B cell (primary cell): ENCODE measurements at regions not wholly inside any gene's neighbourhood (a gene's known extent, or its start where the extent isn't known, plus 50 kb on each side); places are given as distances from the start of the nearest gene placed in this dataset.

Experiments
- ATAC-seq: fragments of 200-7000 bp; cut with Tn5 transposase; one replicate; pipeline ENCODE4 v1.10.0; 2021; ENCODE audit warnings: low read depth, mild to moderate bottlenecking, moderate number of reproducible peaks, moderate library complexity
- CTCF ChIA-PET: fragments of 350-600 bp; sonication (Branson Sonifier 250); formaldehyde crosslinking; loops from one replicate; lab custom pipeline; 2021; ENCODE audit warnings: antibody characterized with exemption, inconsistent platforms; lab: Charles Lee
- POLR2A ChIA-PET: fragments of 350-600 bp; sonication (Branson Sonifier 250); formaldehyde crosslinking; loops from one replicate; lab custom pipeline; 2021; ENCODE audit warnings: antibody characterized with exemption; lab: Charles Lee
- DNase-seq: peaks from one replicate; pipeline ENCODE4 v3.0.0; 2013
- H2AFZ ChIP-seq: 2 replicates; pipeline ENCODE4 v1.6.1; 2012; ENCODE audit warnings: mild to moderate bottlenecking, low read depth, low read length; ENCODE audit not compliant: insufficient read depth, poor library complexity, severe bottlenecking
- H3K27ac ChIP-seq, 2 donors: 1 replicate in 1 of 2; 2 replicates in 1 of 2; pipeline ENCODE4 v1.5.1; 2012 to 2013; ENCODE audit warnings: low read length in 2 of 2, mild to moderate bottlenecking in 2 of 2, moderate library complexity in 1 of 2
- H3K27me3 ChIP-seq, 4 experiments: fragments of 200-600 bp in 1 of 4; sonication (generic) in 1 of 4; replicated peaks in 1 of 4; 1 replicate in 2 of 4; 2 replicates in 2 of 4; pipeline versions ENCODE4 v1.6.1 to v1.7.0; 2013 to 2016; ENCODE audit warnings: low read length in 3 of 4, mild to moderate bottlenecking in 2 of 4, mixed read lengths in 1 of 4, moderate library complexity in 1 of 4; ENCODE audit not compliant: insufficient read depth in 4 of 4, control insufficient read depth in 3 of 4; ENCODE audit errors: control extremely low read depth in 1 of 4
- H3K36me3 ChIP-seq, 2 experiments: replicated peaks in 1 of 2; 1 replicate in 1 of 2; 2 replicates in 1 of 2; pipeline versions ENCODE4 v1.6.1 to v1.7.1; 2013; ENCODE audit warnings: low read length in 1 of 2; ENCODE audit not compliant: insufficient read depth in 2 of 2, control insufficient read depth in 1 of 2; ENCODE audit errors: control extremely low read depth in 1 of 2, extremely low read depth in 1 of 2
- H3K4me1 ChIP-seq, 2 donors: fragments of 200-600 bp in 1 of 2; sonication (generic) in 1 of 2; 1 replicate in 1 of 2; 2 replicates in 1 of 2; pipeline versions ENCODE4 v1.5.1 to v1.6.1; 2013 to 2017; ENCODE audit warnings: low read length in 2 of 2; ENCODE audit not compliant: control insufficient read depth in 2 of 2, insufficient read depth in 2 of 2
- H3K4me2 ChIP-seq: replicated peaks from 2 replicates; pipeline ENCODE3; 2012; ENCODE audit warnings: mild to moderate bottlenecking, low read depth, low read length; ENCODE audit not compliant: poor library complexity, severe bottlenecking
- H3K4me3 ChIP-seq, 5 experiments: fragments of 200-600 bp in 1 of 5; sonication (generic) in 1 of 5; 1 replicate in 3 of 5; 2 replicates in 2 of 5; pipeline versions ENCODE4 v1.5.1 to v1.7.0; 2011 to 2016; ENCODE audit warnings: low read length in 4 of 5, mild to moderate bottlenecking in 4 of 5, low read depth in 2 of 5, control low read depth in 1 of 5, moderate library complexity in 1 of 5; ENCODE audit not compliant: insufficient read depth in 1 of 5; ENCODE audit errors: control extremely low read depth in 1 of 5, extremely low read depth in 1 of 5
- H3K79me2 ChIP-seq: fragments of 200-600 bp; sonication (generic); one replicate; pipeline ENCODE4 v1.6.0; 2016; ENCODE audit warnings: low read length; ENCODE audit not compliant: control insufficient read depth, insufficient read depth
- H3K9ac ChIP-seq: fragments of 200-600 bp; sonication (generic); 2 replicates; pipeline ENCODE4 v1.6.1; 2017; ENCODE audit warnings: mild to moderate bottlenecking, low read length, moderate library complexity
- H3K9me3 ChIP-seq, 3 donors: one replicate each; pipeline versions ENCODE4 v1.6.1 to v1.7.1; 2013; ENCODE audit warnings: low read length in 2 of 3; ENCODE audit not compliant: control insufficient read depth in 2 of 3, insufficient read depth in 1 of 3; ENCODE audit errors: control extremely low read depth in 1 of 3
- H4K20me1 ChIP-seq: 2 replicates; pipeline ENCODE4 v1.6.0; 2012; ENCODE audit warnings: mild to moderate bottlenecking, low read length; ENCODE audit not compliant: insufficient read depth, control insufficient read depth, poor library complexity, severe bottlenecking
- H3K27ac Mint-ChIP-seq: one replicate; pipeline ENCODE4 v1.8.0; 2021; ENCODE audit warnings: mixed read lengths
- H3K27me3 Mint-ChIP-seq: one replicate; pipeline ENCODE4 v1.8.0; 2021; ENCODE audit warnings: mixed read lengths
- H3K4me1 Mint-ChIP-seq: one replicate; pipeline ENCODE4 v1.8.0; 2021; ENCODE audit warnings: mixed read lengths
- H3K4me3 Mint-ChIP-seq: one replicate; pipeline ENCODE4 v1.8.0; 2021; ENCODE audit warnings: mixed read lengths
- H3K9me3 Mint-ChIP-seq: one replicate; pipeline ENCODE4 v1.8.0; 2022; ENCODE audit warnings: mixed read lengths; ENCODE audit not compliant: insufficient read depth
- EZH2 ChIP-seq: IDR thresholded peaks from 2 replicates; pipeline ENCODE4 v1.6.1; 2012; ENCODE audit warnings: borderline replicate concordance, low read depth, mild to moderate bottlenecking, moderate library complexity, low read length; ENCODE audit not compliant: insufficient read depth, poor library complexity, severe bottlenecking
- WGBS: methylation state at CpG from one replicate; pipeline ENCODE4 v1.1.5; 2013; ENCODE audit warnings: missing lambda C conversion rate; ENCODE audit not compliant: insufficient coverage; 5-methylcytosine and 5-hydroxymethylcytosine counted together
- intact Hi-C: fragments of 100-400 bp; cut with micrococcal nuclease; formaldehyde crosslinking; loops from one replicate; pipeline ENCODE4 v1.10.0; 2022
- TF ChIP-seq, protein P1 (sequence below): fragments of 200-600 bp; IDR thresholded peaks from one replicate; pipeline ENCODE4 v1.8.0; 2022; ENCODE audit warnings: antibody characterized with exemption, mild to moderate bottlenecking

DNA sequence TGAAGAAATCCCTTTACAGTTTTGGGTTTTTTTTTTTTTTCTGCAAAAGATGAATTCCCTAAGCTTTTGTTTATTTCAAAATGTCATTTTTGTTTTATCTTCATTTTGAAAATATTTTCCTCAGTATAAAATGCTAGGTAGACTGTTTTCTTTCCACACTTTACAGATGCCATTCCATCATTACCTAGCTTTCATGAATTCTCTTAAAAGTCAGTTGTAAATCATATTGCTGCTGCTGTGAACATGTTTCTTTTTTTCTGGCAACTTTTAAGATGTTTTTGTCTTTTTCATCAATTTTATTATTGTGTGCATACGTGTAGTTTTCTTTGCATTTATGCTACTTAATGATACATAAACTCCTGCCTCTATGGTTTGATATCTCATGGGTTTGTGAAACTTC, 168.3 kb downstream of the FAXC start:
- ATAC-seq, result no peak
- TF ChIP-seq EZH2, result no peak
- TF ChIP-seq, protein P1, sequence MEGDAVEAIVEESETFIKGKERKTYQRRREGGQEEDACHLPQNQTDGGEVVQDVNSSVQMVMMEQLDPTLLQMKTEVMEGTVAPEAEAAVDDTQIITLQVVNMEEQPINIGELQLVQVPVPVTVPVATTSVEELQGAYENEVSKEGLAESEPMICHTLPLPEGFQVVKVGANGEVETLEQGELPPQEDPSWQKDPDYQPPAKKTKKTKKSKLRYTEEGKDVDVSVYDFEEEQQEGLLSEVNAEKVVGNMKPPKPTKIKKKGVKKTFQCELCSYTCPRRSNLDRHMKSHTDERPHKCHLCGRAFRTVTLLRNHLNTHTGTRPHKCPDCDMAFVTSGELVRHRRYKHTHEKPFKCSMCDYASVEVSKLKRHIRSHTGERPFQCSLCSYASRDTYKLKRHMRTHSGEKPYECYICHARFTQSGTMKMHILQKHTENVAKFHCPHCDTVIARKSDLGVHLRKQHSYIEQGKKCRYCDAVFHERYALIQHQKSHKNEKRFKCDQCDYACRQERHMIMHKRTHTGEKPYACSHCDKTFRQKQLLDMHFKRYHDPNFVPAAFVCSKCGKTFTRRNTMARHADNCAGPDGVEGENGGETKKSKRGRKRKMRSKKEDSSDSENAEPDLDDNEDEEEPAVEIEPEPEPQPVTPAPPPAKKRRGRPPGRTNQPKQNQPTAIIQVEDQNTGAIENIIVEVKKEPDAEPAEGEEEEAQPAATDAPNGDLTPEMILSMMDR, result no peak
- H3K4me3 Mint-ChIP-seq, result no peak overlapping the region
- no peaks in the 10 kb centered on the region for H4K20me1 ChIP-seq
- H2AFZ ChIP-seq, result no peak overlapping the region
- H3K79me2 ChIP-seq, result no peaks in the 10 kb centered on the region
- peaks cover 0 to 4% (median 0%) of the 10 kb centered on the region in 3 donors for H3K9me3 ChIP-seq
- no CpG with 5 or more reads among the region's 1 CpG for WGBS
- peaks cover 9% of the 10 kb centered on the region for H3K9me3 Mint-ChIP-seq
- H3K4me1 ChIP-seq, result no peaks in the 10 kb centered on the region
- no peak overlapping the region for H3K9ac ChIP-seq
- no peak overlapping the region for H3K27ac ChIP-seq
- ChIA-PET POLR2A (no interaction called here), CTCF (no interaction called here)
- peaks cover 11% of the 10 kb centered on the region for H3K27me3 Mint-ChIP-seq
- intact Hi-C loops, result no loop called here
- no peak overlapping the region for H3K4me2 ChIP-seq
- no peak overlapping the region for H3K27ac Mint-ChIP-seq
- no peak overlapping the region for H3K4me3 ChIP-seq
- no peaks in the 10 kb centered on the region for H3K27me3 ChIP-seq
- H3K36me3 ChIP-seq, result no peaks in the 10 kb centered on the region
- no peaks in the 10 kb centered on the region for H3K4me1 Mint-ChIP-seq
- no peak for DNase-seq

DNA sequence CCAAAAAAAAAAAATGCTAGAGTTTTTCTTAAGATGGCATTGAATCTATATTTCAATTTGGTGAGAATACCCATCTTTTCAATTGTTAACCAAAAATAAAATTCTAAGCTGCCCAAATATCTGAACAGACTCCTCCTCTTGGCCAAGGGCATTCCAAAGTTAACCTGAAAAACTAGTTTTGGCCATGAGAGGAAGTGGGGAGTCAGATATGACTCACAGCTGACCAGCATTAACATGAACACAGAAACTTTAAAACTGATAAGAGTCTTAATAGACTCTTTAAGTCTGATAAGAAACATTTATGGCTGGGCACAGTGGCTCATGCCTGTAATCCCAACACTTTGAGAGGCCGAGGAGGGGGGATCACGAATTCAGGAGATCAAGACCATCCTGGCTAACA, 171.3 kb downstream of the FAXC start:
- Histone ChIP-seq H3K27ac (no peak overlapping the region), H3K4me3 (no peak overlapping the region), H3K4me1 (no peaks in the 10 kb centered on the region), H3K27me3 (no peaks in the 10 kb centered on the region), H3K79me2 (no peaks in the 10 kb centered on the region), H3K4me2 (no peak overlapping the region), H2AFZ (no peak overlapping the region), H4K20me1 (no peaks in the 10 kb centered on the region), H3K9ac (no peak overlapping the region), H3K36me3 (no peaks in the 10 kb centered on the region), H3K9me3 (peaks cover 0 to 4% (median 0%) of the 10 kb centered on the region in 3 donors)
- H3K4me1 Mint-ChIP-seq, result no peaks in the 10 kb centered on the region
- WGBS, result no CpG with 5 or more reads among the region's 2 CpGs
- intact Hi-C loops, result no loop called here
- H3K4me3 Mint-ChIP-seq, result no peak overlapping the region
- ChIA-PET POLR2A (no interaction called here), CTCF (no interaction called here)
- H3K9me3 Mint-ChIP-seq, result peaks cover 5% of the 10 kb centered on the region
- ATAC-seq (no peak), DNase-seq (no peak)
- H3K27me3 Mint-ChIP-seq, result no peaks in the 10 kb centered on the region
- TF ChIP-seq, protein P1, result no peak
- TF ChIP-seq EZH2, result no peak
- no peak overlapping the region for H3K27ac Mint-ChIP-seq
